ENCODE measurements at regions not wholly inside any gene's neighbourhood (a gene's known extent, or its start where the extent isn't known, plus 50 kb on each side); places are given as distances from the start of the nearest gene placed in this dataset.

DNA sequence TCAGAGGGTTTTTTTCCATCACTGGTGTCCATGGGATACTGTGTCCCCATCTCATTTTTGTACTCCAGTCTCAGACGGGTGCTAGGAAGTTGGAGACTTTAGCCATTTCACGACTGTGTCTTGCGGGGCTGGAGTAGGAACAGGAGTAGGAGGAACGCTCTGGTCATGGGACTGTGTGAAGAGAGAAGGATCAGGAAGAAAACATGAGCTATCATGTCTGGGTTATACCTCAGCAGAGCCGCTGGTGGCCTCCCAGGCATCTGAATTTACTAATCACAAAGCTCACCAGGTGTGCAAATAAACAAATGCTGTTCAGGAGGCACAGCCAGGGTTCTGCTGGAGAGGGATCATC, 225.4 kb downstream of the SEC14L1 start:
- no peak for DNase-seq

DNA sequence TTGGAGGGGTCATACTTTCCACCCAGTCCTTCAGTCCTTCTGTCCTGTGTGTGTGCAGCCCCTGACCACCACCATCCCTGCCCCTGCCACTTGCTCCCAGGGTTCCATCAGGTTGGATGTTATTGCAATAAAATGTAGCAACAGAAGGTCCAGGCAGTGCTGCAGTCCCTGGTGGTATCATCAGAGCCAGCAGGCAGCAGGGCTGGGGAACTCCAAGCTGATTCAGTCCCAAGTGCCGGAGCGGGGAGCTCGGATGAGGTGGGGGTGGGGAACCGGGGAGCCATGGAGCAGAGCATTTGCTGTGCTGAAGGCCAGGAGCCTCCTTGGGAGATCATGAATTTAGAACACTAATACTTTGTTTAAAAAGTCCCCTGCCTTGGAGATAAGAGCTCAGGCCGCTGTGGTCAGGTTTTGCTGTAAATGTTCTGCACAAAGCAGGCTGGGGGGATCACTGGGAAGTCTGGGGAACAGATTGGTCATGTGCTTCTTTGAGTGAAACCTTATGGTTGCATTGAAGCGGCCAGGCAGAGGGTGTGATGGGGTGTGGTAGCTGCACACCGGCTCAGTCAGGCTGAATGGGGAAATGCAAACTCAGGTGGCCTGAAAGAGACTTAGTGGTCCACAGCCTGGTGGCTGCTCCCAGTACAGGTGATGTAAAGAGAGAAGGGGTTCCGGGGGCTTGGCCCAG, 225.9 kb downstream of the SEC14L1 start:
- no peak for DNase-seq

DNA sequence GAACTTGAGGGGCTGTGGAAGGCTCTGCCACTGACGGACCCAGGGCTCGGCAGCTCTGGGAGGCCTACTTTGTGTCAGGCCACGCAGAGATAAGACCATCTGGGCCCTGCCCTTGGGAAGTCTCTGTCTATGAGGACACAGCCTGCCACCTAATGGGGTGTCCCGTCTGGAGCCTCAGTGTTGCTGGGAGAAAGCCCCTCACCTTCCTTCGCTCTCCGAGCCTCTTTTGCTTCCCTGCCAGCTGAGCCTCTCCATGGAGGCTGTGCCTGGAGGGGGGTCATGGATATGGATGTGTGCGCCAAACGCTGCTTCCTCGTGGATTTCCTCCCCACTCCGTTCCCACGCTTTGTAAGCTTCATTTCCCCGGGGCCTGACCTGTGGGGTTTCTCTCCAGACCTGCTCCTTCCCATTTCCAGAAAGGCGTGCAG, 228.8 kb downstream of the SEC14L1 start:
- no peak for DNase-seq

DNA sequence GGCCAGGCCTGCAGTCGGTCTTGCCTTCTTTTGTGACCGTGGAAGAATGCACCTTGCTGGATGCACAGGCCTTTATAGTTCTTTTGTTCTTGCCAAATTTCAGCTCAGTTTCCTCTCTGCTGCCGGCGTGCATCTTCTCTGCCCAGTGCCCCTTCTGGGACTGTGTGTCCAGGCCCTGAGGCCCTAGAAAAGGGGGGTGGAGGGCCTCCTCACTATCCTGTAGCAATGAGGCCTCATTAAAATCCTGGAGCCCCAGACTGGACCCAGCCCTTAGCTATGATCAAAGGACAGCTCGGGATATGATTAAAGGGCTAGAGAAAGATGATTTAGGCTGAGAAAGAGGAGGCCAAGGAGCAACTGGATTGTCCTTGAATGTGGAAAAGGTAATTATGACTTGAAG, 229.8 kb downstream of the SEC14L1 start:
- DNase-seq: no peak

DNA sequence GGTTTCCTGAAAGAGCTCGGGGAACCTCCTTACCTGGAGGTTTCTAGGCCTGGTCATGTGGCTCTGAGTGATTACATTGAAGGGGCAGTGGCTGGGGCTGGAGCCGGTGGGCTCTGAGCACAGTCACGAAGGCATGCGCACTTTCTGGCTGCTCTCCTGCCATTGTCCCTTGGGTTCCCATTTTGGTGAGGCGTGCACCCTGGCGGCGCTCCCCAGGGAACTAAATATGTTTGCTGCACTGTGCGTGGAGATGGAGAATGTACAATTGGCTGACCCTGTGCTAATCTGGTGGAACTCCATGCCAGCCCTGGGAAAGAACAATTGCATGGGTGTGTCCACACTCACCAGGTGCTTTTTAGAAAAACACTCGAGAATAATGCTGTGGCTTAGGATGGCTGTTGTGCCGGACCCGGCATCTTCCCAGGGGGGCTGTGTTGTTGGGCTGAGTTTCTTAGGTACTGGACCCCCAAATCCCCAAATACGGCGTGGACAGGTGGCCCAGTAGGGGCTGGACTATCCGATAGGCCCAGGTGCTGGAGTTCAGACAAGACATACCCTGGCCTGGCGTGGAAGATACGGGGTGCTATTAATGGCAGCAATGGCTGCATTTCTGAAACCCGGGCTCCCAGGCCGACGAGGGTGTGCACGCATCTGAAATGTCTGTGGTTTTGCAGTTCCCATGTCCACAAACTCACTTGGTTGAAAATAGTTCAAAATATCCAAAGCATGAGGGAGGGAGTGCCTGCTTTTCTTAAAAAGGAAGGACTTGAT, 230.5 kb downstream of the SEC14L1 start:
- DNase-seq: no peak

DNA sequence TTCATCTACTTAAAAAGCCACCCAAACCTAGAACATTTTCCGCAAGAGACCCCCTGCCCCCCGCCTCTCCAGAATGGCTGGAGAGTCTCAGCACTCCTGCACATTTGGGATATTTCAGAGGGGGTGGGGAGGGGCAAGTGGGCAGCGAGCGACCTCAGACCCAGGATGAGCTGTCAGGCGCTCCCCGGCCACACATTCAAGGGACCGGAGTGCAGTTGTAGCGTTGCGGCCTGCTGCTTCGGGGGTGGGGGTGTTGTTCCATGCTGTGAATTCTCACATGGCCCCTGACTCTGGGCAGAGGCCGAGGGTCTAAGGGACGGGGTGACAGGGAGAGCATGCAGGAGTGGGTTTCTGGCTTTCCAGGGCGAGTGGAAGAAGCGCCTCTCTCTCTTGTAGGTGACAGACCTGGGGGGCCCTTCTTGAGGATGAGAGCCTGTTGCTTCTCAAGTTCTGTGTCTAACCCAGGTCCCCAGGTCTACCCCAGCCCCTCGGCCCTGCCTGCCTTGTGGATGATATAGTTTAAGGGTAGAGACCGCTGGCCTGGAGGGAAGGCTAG, 231.2 kb downstream of the SEC14L1 start:
- DNase-seq: no peak

DNA sequence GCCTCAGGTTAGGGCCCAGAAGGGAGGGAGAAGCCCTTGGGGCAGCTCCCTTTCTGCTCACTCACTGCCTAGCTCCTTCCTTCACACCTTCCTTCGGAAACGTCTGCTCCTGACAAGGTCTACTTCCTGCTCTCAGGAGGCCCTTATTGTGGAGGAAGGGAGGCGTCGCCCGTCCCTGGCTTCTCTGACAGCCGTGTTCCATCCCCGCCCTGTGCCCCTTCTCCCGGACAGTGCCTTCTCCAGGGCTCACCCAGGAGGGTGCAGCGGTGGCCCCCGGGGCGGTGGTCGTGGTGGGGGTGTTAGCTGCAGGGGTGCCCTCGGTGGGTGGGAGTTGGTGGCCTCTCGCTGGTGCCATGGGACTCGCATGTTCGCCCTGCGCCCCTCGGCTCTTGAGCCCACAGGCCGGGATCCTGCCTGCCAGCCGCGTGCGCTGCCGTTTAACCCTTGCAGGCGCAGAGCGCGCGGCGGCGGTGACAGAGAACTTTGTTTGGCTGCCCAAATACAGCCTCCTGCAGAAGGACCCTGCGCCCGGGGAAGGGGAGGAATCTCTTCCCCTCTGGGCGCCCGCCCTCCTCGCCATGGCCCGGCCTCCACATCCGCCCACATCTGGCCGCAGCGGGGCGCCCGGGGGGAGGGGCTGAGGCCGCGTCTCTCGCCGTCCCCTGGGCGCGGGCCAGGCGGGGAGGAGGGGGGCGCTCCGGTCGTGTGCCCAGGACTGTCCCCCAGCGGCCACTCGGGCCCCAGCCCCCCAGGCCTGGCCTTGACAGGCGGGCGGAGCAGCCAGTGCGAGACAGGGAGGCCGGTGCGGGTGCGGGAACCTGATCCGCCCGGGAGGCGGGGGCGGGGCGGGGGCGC, 231.9 kb downstream of the SEC14L1 start:
- DNase-seq: peak; percentile 47

DNA sequence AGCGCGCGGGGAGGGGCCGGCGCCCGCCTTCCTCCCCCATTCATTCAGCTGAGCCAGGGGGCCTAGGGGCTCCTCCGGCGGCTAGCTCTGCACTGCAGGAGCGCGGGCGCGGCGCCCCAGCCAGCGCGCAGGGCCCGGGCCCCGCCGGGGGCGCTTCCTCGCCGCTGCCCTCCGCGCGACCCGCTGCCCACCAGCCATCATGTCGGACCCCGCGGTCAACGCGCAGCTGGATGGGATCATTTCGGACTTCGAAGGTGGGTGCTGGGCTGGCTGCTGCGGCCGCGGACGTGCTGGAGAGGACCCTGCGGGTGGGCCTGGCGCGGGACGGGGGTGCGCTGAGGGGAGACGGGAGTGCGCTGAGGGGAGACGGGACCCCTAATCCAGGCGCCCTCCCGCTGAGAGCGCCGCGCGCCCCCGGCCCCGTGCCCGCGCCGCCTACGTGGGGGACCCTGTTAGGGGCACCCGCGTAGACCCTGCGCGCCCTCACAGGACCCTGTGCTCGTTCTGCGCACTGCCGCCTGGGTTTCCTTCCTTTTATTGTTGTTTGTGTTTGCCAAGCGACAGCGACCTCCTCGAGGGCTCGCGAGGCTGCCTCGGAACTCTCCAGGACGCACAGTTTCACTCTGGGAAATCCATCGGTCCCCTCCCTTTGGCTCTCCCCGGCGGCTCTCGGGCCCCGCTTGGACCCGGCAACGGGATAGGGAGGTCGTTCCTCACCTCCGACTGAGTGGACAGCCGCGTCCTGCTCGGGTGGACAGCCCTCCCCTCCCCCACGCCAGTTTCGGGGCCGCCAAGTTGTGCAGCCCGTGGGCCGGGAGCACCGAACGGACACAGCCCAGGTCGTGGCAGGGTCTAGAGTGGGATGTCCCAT, 232.8 kb downstream of the SEC14L1 start:
- DNase-seq: no peak

DNA sequence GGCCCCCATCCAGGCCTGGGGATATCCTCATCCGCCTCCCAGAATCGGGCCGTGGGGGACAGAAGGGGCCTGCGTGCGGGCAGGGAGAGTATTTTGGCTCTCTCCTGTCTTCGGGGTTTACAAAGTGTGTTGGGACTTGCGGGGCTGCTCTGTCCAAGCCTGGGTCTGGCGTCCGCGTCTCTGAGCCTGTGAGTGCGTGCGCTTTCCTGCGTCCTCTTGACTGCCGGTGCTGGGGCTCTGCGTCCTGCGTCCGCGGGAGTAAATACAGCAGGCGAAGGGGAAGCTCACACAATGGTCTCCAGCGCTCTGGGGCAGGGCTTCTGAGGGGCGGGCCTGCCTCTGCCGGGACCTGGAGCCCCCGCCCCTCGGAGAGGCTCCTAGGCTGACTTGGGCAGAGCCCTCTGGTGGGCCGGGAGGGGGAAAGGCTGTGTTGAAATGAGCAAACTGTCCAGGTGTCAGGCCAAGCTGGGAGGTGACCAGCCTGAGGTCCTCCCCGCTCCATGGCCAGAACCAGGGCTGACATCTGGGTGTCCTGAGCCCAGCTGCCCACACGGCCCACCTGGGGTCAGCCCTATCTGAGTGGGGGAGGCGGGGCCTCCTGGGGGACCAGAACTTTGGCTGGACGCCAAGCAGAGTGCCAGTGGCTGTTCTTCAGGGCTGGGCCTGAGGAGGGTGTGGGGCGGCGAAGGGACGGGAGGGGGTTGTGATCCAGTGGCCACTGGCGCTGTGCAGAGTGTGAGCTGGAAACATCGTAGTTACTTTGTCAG, 233.6 kb downstream of the SEC14L1 start:
- DNase-seq: peak; percentile 75

DNA sequence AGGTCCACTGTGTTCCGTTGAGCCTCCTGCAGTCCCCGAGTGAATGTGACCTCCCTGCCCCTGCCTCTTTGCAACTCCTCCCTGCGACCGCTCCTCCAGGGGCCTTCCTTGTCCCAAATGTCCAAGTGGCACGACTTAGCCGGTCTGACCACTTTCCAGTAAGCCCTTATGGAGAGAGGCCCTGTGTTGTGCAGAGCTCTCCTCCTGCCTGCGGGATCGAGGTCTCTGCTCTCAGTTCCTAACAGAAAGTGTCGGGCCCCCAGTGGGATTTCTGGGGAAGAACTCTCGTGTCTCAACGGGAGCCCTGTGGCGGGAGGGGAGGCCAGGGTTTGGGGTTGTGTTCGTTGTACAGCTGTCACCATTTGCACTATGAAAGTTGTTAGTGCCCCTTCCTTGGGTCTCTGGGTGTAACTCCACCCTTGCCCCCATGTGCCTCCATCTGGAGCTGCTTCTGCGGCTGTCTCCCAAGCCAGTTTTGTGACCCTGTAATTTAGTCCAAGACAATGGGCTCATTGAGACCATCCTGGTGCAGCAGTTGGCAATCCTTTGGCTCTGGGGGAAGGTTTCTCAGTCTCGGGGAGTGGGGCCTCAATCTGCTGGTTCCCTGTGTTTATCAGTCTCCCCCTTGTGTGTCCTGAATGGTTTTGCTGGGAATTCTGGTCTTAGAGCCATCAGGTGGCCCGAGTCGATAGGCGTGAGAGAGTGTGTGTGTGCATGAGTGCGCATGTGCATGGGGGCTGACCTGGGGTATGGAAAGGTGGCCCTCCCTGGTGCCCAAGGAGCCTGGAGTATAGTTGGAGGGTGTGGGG, 234.5 kb downstream of the SEC14L1 start:
- DNase-seq: no peak

DNA sequence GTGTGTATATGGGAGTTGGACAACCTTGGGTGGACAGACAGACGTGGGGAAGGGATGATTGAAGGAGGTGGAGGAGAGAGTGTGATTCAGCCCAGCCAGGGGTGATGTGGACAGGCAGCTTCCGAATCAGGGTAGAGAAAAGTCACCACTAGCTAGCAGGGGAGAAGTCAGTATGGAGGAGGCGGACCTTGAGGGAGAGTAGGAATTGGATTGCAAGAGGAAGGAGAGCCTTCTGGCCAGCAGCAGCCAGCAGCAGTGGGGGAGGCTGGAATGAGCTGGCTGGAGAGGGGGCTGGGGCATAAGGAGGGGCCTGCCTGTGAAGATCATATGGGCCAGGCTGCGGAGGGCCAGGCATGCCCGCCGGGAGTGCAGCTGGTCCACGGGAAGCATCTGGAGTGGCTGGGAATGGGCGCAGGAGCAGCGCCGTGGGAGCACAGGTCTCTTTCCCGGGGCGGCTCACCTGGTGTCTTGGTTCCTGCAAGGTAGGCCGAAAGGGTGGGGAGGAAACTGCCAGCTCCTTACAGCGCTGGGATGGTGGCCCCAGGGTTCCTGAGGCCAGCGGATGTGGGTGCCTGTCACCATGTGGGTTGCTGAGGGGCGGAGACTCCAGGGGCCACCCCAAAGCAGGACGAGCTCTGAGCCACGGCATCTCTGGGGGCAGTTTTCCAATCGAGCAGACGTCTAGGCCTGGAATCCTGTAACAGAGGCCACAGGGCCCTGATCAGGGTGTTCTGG, 235.3 kb downstream of the SEC14L1 start:
- DNase-seq: peak; percentile 60

DNA sequence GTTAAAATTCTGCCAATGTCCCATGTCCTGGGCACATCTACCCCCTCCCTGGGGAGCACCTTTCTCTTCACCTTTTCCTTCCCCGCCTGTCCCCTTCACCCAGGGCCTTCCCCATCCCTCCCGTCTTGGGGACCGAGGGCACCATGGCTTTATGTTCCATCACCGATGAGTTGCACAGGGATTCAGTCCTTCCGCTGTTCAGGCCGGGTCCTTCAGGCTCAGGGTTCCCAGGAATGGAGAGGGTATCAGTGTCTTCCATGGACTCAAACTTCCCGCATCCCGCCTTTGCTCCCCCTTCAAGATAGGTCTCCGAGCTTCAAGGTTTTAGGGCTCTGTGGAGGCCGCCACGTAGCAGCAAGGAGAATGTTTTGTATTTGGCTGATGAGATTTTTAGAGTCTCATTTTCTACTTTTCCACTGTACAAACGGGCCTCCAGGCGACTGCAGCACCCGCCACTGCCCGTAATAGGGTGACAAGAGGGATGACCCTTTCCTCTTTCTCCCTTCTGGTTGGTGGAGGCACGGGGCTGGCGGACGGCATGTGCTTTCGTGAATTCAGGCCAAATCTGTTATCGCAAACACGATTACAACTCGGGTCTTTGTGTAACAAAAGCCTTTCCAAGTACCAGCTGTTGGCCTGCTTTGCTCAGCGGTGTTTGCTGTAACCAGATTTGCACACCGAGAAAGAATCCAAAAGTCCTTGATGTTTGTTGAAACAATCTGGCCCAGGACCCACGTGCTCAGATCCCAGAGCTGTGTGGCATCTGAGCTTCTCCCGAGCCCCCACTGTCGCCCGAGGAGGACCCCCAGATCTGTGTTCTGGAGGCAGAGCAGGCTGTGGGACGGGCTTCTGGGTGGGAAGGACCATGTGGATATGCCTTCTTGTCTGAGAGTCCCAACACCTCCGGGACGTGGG, 236.3 kb downstream of the SEC14L1 start:
- no peak for DNase-seq

DNA sequence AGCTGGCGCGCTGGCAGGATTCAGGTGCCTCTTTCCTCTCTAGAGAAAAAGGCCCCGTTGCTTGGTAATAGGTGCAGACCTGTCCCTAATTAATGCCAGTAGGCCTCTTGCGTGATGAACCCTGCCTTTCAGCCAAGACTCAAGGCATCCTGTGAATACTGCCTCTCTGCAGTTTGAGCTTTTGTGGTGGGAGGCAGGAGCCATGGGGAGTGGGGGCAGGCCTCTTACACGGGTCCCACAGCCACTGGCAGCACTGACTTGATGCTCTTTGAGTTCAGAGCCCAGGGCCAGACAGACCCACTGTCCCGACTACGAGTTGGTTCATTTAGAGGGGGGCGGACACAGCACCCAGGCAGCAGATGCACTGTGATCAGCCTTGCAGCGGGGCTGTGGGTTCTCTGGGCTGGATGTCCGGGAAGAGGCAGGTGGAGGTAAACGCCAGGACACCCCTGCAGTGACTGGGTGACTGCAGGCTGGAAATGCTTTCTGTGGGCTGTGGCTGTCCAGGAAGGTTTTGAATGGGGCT, 237.0 kb downstream of the SEC14L1 start:
- DNase-seq: no peak

DNA sequence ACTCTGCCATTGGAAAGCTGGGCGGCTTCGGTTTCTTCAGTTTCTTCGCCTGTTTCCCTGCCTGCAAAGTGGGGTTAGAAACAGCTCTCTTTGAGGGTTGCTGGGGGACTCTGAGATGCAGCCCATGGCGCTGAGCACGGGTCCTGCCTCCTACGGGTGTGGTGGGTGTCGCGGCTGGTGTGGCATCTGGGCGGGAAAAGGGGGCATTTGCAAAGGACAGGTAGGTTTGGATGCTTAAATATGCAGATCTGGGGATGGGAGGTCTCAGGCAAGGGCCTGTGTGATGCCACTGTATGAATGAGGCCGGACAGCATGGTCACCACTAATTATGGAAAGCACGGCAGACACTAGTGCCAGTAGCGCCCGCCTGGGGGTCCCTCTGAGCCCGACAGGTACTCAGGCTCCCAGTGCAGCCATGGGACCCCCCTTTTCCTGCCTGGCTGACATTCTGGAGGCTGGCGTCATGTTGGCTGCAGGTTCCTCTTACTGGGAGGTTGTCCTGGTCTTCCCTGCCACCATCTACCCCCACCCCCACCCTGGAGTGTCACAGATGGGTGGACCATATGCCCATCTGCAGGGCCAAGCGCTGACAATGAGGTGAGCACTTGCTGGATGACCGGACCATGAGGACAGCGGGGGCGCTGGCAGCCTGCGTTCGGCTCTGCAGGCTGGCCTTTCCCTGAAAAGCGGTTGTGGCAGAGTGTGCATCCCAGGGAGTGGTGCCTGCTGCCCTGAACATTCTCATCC, 237.7 kb downstream of the SEC14L1 start:
- no peak for DNase-seq

DNA sequence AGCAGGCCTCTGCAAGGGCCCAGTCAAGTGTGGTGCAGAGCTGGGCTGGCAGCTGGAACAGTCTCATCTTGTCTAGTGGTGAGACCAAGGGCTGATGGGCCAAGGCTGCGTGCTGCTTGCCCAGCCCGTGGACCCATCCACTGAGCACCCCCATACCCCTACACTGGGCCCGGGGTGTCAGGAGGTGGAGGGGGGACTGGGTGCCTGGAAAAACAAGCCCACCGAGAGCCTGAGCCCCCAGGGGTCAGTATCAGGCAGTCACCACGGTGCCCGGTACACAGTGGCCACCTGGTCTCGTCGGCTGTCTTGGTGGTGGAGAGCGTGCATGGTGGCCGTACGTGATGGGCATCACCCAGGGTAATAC, 238.3 kb downstream of the SEC14L1 start:
- no peak for DNase-seq

DNA sequence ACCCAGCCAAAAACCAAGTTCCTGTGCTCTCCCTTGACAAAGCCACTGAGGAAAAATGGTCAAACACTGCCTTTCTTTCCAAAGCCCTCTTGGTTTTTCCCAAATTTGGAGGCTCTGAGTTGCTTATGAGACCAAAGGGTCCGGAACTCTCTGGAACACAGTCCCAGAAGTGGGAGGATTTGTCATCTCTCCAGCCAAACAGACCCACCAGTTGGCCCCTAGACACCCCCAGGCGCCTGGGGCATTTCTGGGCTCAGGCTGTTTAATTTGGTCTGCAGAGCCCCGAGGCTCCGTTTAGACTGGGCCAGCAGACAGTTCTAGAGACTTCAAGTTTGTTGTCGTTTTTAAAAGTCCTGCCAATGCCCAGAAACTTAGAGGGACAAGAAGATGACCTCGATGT, 239.1 kb downstream of the SEC14L1 start:
- DNase-seq: no peak

DNA sequence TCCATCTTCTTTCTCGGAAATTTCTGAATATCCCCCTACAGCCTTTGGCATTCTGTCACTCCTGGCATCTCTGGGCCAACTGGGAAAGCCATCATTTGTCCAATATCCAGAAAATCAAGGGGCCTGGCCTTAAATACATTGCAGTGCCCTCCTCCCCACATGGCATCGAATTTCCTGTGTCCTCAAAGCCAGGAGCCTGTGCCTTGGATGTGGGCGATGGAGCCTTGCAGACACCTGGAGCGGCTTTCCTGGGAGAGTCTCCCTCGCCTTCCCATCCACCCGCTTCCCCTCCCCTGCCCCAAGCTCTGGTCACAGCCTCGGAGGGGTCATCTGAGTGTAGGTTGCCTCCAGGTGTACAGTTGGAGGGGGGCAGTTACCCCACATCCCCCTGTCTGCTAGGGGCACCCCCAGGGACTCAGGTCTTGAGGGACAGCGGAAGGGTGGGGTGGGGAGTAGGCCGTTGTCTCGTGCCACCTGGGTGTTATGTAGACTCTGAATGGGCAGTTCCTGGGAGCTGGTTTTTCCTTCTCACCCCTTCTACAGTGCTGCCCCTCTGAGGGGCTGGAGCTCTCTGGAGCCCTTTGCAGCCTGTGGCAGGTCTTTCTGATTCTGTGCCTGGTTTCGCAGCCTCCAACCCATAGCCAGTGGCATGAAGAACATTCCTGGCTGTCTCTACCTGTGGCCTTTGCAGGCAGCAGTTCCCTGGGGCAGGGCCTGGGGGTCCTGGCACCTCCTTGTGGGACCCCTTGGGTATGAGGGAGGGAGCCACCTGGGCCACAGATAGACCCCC, 239.8 kb downstream of the SEC14L1 start:
- DNase-seq: no peak
